Effector CD4-positive, alpha-beta T cell (primary cell): ENCODE measurements at regions not wholly inside any gene's neighbourhood (a gene's known extent, or its start where the extent isn't known, plus 50 kb on each side); places are given as distances from the start of the nearest gene placed in this dataset.

Experiments
- DNase-seq: peaks from one replicate; pipeline ENCODE4 v3.0.0-alpha.2; 2020

GRCh38 chr10:43702213-43702935 lies 53.7 kb upstream of the ZNF32 start:
- no peak for DNase-seq

DNA sequence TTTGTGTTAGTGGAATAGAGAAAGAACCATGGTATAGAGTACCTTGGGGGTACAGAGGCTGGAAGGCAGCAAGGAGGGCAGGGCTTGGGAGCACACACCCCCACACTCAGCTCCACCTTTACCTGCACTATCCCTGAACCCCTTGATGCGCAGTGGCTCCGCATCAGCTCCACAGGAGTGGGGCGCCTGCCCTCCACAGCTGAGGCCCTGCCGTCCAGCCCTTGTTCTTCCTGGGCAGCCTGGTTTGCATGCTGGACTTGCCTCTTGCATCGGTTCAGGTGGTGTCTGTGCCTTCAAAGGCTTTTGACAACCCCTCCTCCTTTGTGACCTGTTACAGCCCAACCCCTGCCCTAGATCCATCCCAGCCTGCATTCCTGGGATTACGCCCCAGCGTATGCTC lies 52.6 kb upstream of the ZNF32 start:
- no peak for DNase-seq

DNA sequence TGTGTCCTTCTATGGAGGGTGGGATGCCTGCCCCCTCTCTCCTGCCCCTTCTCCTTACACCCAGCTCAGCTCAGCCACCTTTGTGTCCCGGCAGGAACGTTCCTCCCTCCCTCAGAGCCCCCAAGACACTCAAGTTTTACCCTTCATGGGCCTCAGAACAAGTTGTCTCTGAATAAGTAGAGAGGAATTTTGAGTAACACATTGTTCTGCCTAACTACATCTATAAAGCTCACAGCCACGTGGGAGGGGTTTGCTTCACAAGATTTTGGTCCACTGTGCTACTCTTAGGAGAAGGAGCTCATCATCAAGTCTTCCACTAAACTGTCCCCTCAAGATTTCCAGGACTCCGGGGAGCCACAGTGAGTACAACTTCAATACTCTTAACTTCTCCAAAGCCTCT lies 51.6 kb upstream of the ZNF32 start:
- no peak for DNase-seq

DNA sequence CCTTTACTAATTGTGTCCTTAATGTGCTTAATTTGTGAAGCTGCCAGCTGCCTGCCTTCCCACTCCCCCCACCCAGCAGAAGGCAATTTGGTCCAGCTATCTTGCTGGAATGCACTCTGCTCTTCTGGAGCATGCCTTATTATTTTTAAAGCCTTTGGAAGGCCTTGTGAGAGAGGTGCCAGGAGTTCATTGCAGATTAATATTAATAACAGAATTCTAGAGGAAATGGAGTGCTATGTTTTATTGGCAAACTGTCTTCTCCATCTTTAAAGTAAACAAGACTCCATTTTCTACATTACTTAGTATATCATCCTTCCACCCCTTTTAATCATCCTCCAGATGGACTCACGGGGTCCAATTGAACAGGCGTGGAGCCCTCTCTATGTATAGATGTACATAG lies 50.8 kb upstream of the ZNF32 start:
- no peak for DNase-seq
